ENCODE measurements at regions not wholly inside any gene's neighbourhood (a gene's known extent, or its start where the extent isn't known, plus 50 kb on each side); places are given as distances from the start of the nearest gene placed in this dataset.
"Not testable (repeated sequence)": the region's sequence is repeated elsewhere in the genome, so short reads cannot be mapped to it uniquely, and the experiment has no call there.

DNA sequence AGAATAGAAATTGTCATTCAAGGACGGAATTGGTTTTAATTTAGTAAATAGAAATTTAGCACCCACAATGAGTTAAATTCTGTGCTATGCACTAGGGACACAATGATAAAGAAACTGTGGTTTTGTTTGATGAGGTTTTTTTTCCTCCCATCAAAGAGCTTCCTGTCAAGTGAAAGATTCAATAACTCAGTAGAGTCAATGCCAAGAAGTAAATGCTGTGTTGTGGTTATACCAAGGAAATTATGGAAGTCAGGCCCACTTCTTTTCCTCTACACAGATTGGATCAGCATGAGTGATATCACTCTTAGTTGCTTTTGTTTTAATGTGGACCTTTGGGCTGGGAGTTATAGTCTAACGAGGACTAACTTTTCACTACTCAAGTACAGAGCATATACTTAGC, 1269.6 kb upstream of the ADGRL2 start:
- TF ChIP-seq, protein P1, sequence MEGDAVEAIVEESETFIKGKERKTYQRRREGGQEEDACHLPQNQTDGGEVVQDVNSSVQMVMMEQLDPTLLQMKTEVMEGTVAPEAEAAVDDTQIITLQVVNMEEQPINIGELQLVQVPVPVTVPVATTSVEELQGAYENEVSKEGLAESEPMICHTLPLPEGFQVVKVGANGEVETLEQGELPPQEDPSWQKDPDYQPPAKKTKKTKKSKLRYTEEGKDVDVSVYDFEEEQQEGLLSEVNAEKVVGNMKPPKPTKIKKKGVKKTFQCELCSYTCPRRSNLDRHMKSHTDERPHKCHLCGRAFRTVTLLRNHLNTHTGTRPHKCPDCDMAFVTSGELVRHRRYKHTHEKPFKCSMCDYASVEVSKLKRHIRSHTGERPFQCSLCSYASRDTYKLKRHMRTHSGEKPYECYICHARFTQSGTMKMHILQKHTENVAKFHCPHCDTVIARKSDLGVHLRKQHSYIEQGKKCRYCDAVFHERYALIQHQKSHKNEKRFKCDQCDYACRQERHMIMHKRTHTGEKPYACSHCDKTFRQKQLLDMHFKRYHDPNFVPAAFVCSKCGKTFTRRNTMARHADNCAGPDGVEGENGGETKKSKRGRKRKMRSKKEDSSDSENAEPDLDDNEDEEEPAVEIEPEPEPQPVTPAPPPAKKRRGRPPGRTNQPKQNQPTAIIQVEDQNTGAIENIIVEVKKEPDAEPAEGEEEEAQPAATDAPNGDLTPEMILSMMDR (IDR thresholded peaks at IDR 0.05; ENCODE audit: insufficient read depth, low read length, poor library complexity, severe bottlenecking): no peak
- no peak for TF ChIP-seq EZH2phosphoT487 (conservative IDR thresholded peaks at IDR 0.05; ENCODE audit: low read length)
- no peaks in the 10 kb centered on the region for H3K9me3 ChIP-seq (ENCODE audit: insufficient read depth, low read length)
- H3K4me2 ChIP-seq (ENCODE audit: low read depth, low read length, poor library complexity, severe bottlenecking): no peak overlapping the region
- no peaks in the 10 kb centered on the region for H3K9me2 ChIP-seq (replicated peaks; ENCODE audit: insufficient read depth, low read length)
- H3K36me3 ChIP-seq (ENCODE audit: low read length): no peaks in the 10 kb centered on the region
- no peaks in the 10 kb centered on the region for H3F3A ChIP-seq (ENCODE audit: insufficient read depth)
- H3K27me3 ChIP-seq (ENCODE audit: low read length): no peaks in the 10 kb centered on the region
- H3K27ac ChIP-seq (ENCODE audit: low read depth, low read length): no peak overlapping the region
- no peaks in the 10 kb centered on the region for H3K79me2 ChIP-seq (ENCODE audit: insufficient read depth, low read length)
- no peaks in the 10 kb centered on the region for H4K20me1 ChIP-seq (ENCODE audit: low read depth, low read length)
- no peak overlapping the region for H3K9ac ChIP-seq (ENCODE audit: low read length)
- H3K4me3 ChIP-seq (ENCODE audit: insufficient read depth, low read length, poor library complexity, severe bottlenecking): no peak overlapping the region
- no peak overlapping the region for H2AFZ ChIP-seq (ENCODE audit: low read depth, low read length, severe bottlenecking)

DNA sequence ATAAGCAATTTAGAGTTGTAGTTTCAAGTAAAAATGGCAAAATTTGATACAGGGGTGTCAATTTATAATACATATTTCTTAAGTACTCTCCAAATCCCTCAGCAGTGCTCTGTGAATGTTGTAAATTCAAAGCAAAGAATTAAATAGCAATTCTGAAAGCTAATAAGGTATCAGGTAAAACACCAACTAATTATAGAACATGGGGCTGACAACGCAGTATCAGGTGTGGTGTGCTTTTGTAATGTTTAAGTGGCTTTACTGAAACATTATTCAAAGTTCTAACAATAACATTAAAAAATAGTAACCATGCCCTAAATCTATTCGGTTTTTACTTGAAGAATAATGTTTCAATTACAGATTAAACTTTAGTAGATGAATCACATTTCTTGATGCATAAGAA, 1271.2 kb upstream of the ADGRL2 start:
- Histone ChIP-seq H3K27ac (ENCODE audit: low read depth, low read length) (no peak overlapping the region), H3K9me3 (ENCODE audit: insufficient read depth, low read length) (no peaks in the 10 kb centered on the region), H3K79me2 (ENCODE audit: insufficient read depth, low read length) (no peaks in the 10 kb centered on the region), H3K9me2 (replicated peaks; ENCODE audit: insufficient read depth, low read length) (no peaks in the 10 kb centered on the region), H3K36me3 (ENCODE audit: low read length) (no peaks in the 10 kb centered on the region), H3K9ac (ENCODE audit: low read length) (no peak overlapping the region), H3K27me3 (ENCODE audit: low read length) (no peaks in the 10 kb centered on the region), H4K20me1 (ENCODE audit: low read depth, low read length) (no peaks in the 10 kb centered on the region), H3F3A (ENCODE audit: insufficient read depth) (no peaks in the 10 kb centered on the region), H2AFZ (ENCODE audit: low read depth, low read length, severe bottlenecking) (no peak overlapping the region), H3K4me3 (ENCODE audit: insufficient read depth, low read length, poor library complexity, severe bottlenecking) (no peak overlapping the region), H3K4me2 (ENCODE audit: low read depth, low read length, poor library complexity, severe bottlenecking) (no peak overlapping the region)
- TF ChIP-seq, protein P1 (IDR thresholded peaks at IDR 0.05; ENCODE audit: insufficient read depth, low read length, poor library complexity, severe bottlenecking): no peak
- TF ChIP-seq EZH2phosphoT487 (conservative IDR thresholded peaks at IDR 0.05; ENCODE audit: low read length): no peak

DNA sequence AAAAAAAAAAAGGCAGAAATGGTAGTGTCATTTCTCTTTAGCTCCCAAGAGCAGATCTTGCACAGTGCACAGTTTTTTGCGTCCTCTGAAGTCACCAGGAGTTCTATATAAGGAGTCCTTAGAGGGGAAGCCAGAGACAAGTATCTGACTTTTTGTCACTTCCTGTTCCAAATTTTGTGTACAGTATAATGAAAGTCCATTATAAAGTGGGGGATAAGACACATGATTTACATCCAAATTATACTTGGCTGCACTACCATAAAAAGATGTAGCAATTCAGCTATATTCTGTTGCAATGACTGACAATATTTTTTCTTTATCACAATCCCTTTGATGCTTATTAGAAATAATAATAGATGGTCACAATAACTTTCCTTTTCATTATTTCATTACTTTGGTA, 1276.9 kb upstream of the ADGRL2 start:
- Histone ChIP-seq H3K36me3 (ENCODE audit: low read length) (no peaks in the 10 kb centered on the region), H3K9me3 (ENCODE audit: insufficient read depth, low read length) (no peaks in the 10 kb centered on the region), H3K4me2 (ENCODE audit: low read depth, low read length, poor library complexity, severe bottlenecking) (no peak overlapping the region), H3K27me3 (ENCODE audit: low read length) (no peaks in the 10 kb centered on the region), H3K9ac (ENCODE audit: low read length) (no peak overlapping the region), H4K20me1 (ENCODE audit: low read depth, low read length) (no peaks in the 10 kb centered on the region), H3K79me2 (ENCODE audit: insufficient read depth, low read length) (no peaks in the 10 kb centered on the region), H3F3A (ENCODE audit: insufficient read depth) (no peaks in the 10 kb centered on the region), H3K4me3 (ENCODE audit: insufficient read depth, low read length, poor library complexity, severe bottlenecking) (no peak overlapping the region), H2AFZ (ENCODE audit: low read depth, low read length, severe bottlenecking) (no peak overlapping the region), H3K27ac (ENCODE audit: low read depth, low read length) (no peak overlapping the region), H3K9me2 (replicated peaks; ENCODE audit: insufficient read depth, low read length) (no peaks in the 10 kb centered on the region)
- TF ChIP-seq, protein P1 (IDR thresholded peaks at IDR 0.05; ENCODE audit: insufficient read depth, low read length, poor library complexity, severe bottlenecking): no peak
- TF ChIP-seq EZH2phosphoT487 (conservative IDR thresholded peaks at IDR 0.05; ENCODE audit: low read length): no peak

DNA sequence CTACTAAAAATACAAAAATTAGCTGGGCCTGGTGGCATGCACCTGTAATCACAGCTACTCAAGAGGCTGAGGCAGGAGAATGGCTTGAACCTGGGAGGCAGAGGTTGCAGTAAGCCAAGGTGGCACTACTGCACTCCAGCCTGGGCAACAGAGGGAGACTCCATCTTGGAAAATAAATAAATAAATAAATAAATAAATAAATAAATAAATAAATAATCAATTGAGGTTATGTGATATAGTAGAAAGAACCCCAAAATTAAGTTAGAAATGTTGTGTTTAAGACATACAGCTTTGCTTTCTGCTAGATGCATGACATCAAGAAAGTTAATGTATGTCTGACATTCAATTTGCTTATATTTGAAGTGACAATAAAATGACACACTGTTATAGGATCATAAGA, 1277.7 kb upstream of the ADGRL2 start:
- not testable (repeated sequence) for H3K4me2 ChIP-seq (ENCODE audit: low read depth, low read length, poor library complexity, severe bottlenecking); H4K20me1 ChIP-seq (ENCODE audit: low read depth, low read length); H3K9me2 ChIP-seq (replicated peaks; ENCODE audit: insufficient read depth, low read length); H3K9me3 ChIP-seq (ENCODE audit: insufficient read depth, low read length); H3K79me2 ChIP-seq (ENCODE audit: insufficient read depth, low read length); H3K4me3 ChIP-seq (ENCODE audit: insufficient read depth, low read length, poor library complexity, severe bottlenecking); H3K27ac ChIP-seq (ENCODE audit: low read depth, low read length); H3F3A ChIP-seq (ENCODE audit: insufficient read depth); H3K27me3 ChIP-seq (ENCODE audit: low read length); H2AFZ ChIP-seq (ENCODE audit: low read depth, low read length, severe bottlenecking); H3K36me3 ChIP-seq (ENCODE audit: low read length); H3K9ac ChIP-seq (ENCODE audit: low read length)

Data from SU-DHL-6 (cell line).